CD14-positive monocyte (primary cell): ENCODE measurements at regions not wholly inside any gene's neighbourhood (a gene's known extent, or its start where the extent isn't known, plus 50 kb on each side); places are given as distances from the start of the nearest gene placed in this dataset.

Source experiments
- DNase-seq, 3 donors: peaks; one replicate each; pipeline ENCODE4 v3.0.0-alpha.2; 2011 to 2022
- H2AFZ ChIP-seq: 2 replicates; pipeline ENCODE4 v1.6.0; 2012; ENCODE audit warnings: mild to moderate bottlenecking, low read depth, low read length, inconsistent platforms; ENCODE audit not compliant: insufficient read depth, poor library complexity, severe bottlenecking
- H3K27ac ChIP-seq, 2 donors: 1 replicate in 1 of 2; 2 replicates in 1 of 2; pipeline ENCODE4 v1.5.1; 2012 to 2013; ENCODE audit warnings: low read length in 2 of 2, control low read depth in 1 of 2, inconsistent platforms in 1 of 2, low read depth in 1 of 2, mild to moderate bottlenecking in 1 of 2
- H3K27me3 ChIP-seq, 2 donors: one replicate each; pipeline versions ENCODE4 v1.6.0 to v1.6.1; 2011 to 2013; ENCODE audit warnings: low read length in 2 of 2; ENCODE audit not compliant: control insufficient read depth in 2 of 2, insufficient read depth in 2 of 2
- H3K36me3 ChIP-seq, 2 donors: replicated peaks in 1 of 2; 1 replicate in 1 of 2; 2 replicates in 1 of 2; pipeline versions ENCODE4 v1.5.1 to v1.6.1; 2012 to 2013; ENCODE audit warnings: low read length in 2 of 2, control low read depth in 1 of 2, inconsistent platforms in 1 of 2, mild to moderate bottlenecking in 1 of 2; ENCODE audit not compliant: insufficient read depth in 2 of 2, control insufficient read depth in 1 of 2
- H3K4me1 ChIP-seq, 2 donors: 1 replicate in 1 of 2; 2 replicates in 1 of 2; pipeline versions ENCODE4 v1.5.1 to v1.6.1; 2012 to 2013; ENCODE audit warnings: low read length in 2 of 2, control low read depth in 1 of 2, inconsistent platforms in 1 of 2, mild to moderate bottlenecking in 1 of 2, moderate library complexity in 1 of 2; ENCODE audit not compliant: insufficient read depth in 2 of 2, control insufficient read depth in 1 of 2
- H3K4me2 ChIP-seq: replicated peaks from 2 replicates; pipeline ENCODE3; 2012; ENCODE audit warnings: low read length, moderate library complexity, mild to moderate bottlenecking; ENCODE audit not compliant: poor library complexity, severe bottlenecking; ENCODE audit errors: extremely low read depth
- H3K4me3 ChIP-seq, 3 experiments: fragments of 200-600 bp in 1 of 3; sonication (generic) in 1 of 3; replicated peaks in 1 of 3; 1 replicate in 2 of 3; 2 replicates in 1 of 3; pipeline ENCODE4 v1.5.1; 2011 to 2013; ENCODE audit warnings: low read length in 3 of 3, mild to moderate bottlenecking in 3 of 3, control low read depth in 2 of 3, low read depth in 2 of 3, inconsistent platforms in 1 of 3, moderate library complexity in 1 of 3
- H3K79me2 ChIP-seq: 2 replicates; pipeline ENCODE4 v1.6.0; 2012; ENCODE audit warnings: mild to moderate bottlenecking, control low read depth, inconsistent platforms, low read length, moderate library complexity; ENCODE audit not compliant: insufficient read depth
- H3K9ac ChIP-seq: 2 replicates; pipeline ENCODE4 v1.6.0; 2017; ENCODE audit warnings: low read length, mild to moderate bottlenecking; ENCODE audit not compliant: insufficient read depth, poor library complexity, severe bottlenecking
- H3K9me3 ChIP-seq, 2 donors: replicated peaks in 1 of 2; 1 replicate in 1 of 2; 2 replicates in 1 of 2; pipeline versions ENCODE4 v1.5.1 to v1.6.1; 2012 to 2013; ENCODE audit warnings: low read length in 2 of 2, control low read depth in 1 of 2; ENCODE audit not compliant: control insufficient read depth in 1 of 2, insufficient read depth in 1 of 2
- H4K20me1 ChIP-seq: 2 replicates; pipeline ENCODE4 v1.6.0; 2012; ENCODE audit warnings: mild to moderate bottlenecking, low read length, control low read depth, moderate library complexity; ENCODE audit not compliant: insufficient read depth
- H3K27ac Mint-ChIP-seq, 7 donors: one replicate each; pipeline ENCODE4 v1.8.0; 2020; ENCODE audit warnings: mild to moderate bottlenecking in 7 of 7, mixed read lengths in 7 of 7, moderate library complexity in 6 of 7, inconsistent platforms in 2 of 7
- H3K27me3 Mint-ChIP-seq, 3 donors: one replicate each; pipeline ENCODE4 v1.8.0; 2021 to 2022; ENCODE audit warnings: low read depth in 3 of 3, mild to moderate bottlenecking in 3 of 3, mixed read lengths in 3 of 3, moderate library complexity in 3 of 3, inconsistent platforms in 1 of 3
- H3K36me3 Mint-ChIP-seq, 2 donors: one replicate each; pipeline ENCODE4 v1.8.0; 2020; ENCODE audit warnings: mixed read lengths in 2 of 2, inconsistent platforms in 1 of 2, mild to moderate bottlenecking in 1 of 2
- H3K4me1 Mint-ChIP-seq: one replicate; pipeline ENCODE4 v1.8.0; 2020; ENCODE audit warnings: mild to moderate bottlenecking, mixed read lengths
- H3K4me3 Mint-ChIP-seq, 2 donors: one replicate each; pipeline ENCODE4 v1.8.0; 2020; ENCODE audit warnings: mild to moderate bottlenecking in 2 of 2, mixed read lengths in 2 of 2, moderate library complexity in 1 of 2
- H3K9me3 Mint-ChIP-seq, 7 donors: one replicate each; pipeline ENCODE4 v1.8.0; 2020 to 2022; ENCODE audit warnings: mixed read lengths in 7 of 7, mild to moderate bottlenecking in 6 of 7, moderate library complexity in 6 of 7, inconsistent platforms in 2 of 7
- CTCF ChIP-seq: fragments of 200-600 bp; IDR thresholded peaks from one replicate; pipeline ENCODE4 v1.8.0; 2022; ENCODE audit warnings: antibody characterized with exemption, mild to moderate bottlenecking
- WGBS: methylation state at CpG from one replicate; pipeline ENCODE4 v1.1.5; 2013; ENCODE audit warnings: missing lambda C conversion rate; ENCODE audit not compliant: insufficient coverage; 5-methylcytosine and 5-hydroxymethylcytosine counted together
- intact Hi-C, 2 donors: fragments of 100-400 bp; cut with micrococcal nuclease; formaldehyde crosslinking; loops; one replicate each; pipeline versions ENCODE4 v1.15.0 to v1.15.1; 2023

GRCh38 chr12:124093297-124093696 is 120.3 kb downstream of the ZNF664 start:
- Mint-ChIP-seq H3K9me3 (peaks cover 0 to 2% (median 0%) of the 10 kb centered on the region in 7 donors), H3K4me1 (no peaks in the 10 kb centered on the region), H3K27ac (no peak overlapping the region), H3K27me3 (peaks cover 3 to 11% (median 5%) of the 10 kb centered on the region in 3 donors), H3K4me3 (no peak overlapping the region), H3K36me3 (no peaks in the 10 kb centered on the region)
- Histone ChIP-seq H3K27me3 (peaks cover 0 to 2% of the 10 kb centered on the region in 2 donors), H3K36me3 (no peaks in the 10 kb centered on the region), H4K20me1 (no peaks in the 10 kb centered on the region), H2AFZ (no peak overlapping the region), H3K27ac (no peak overlapping the region), H3K79me2 (no peaks in the 10 kb centered on the region), H3K4me1 (no peaks in the 10 kb centered on the region), H3K4me3 (no peak overlapping the region), H3K9ac (no peak overlapping the region), H3K4me2 (no peak overlapping the region), H3K9me3 (no peaks in the 10 kb centered on the region)
- TF ChIP-seq CTCF, result no peak
- no peak for DNase-seq
- intact Hi-C loops, result no loop called here

- intact Hi-C loops, result no loop called here
- Mint-ChIP-seq H3K9me3 (peaks cover 0 to 2% (median 0%) of the 10 kb centered on the region in 7 donors), H3K4me1 (no peaks in the 10 kb centered on the region), H3K4me3 (no peak overlapping the region), H3K36me3 (no peaks in the 10 kb centered on the region), H3K27ac (no peak overlapping the region), H3K27me3 (peaks cover 2 to 9% (median 9%) of the 10 kb centered on the region in 3 donors)
- no peak for TF ChIP-seq CTCF
- Histone ChIP-seq H3K79me2 (no peaks in the 10 kb centered on the region), H3K27me3 (peaks cover 0 to 3% of the 10 kb centered on the region in 2 donors), H3K4me3 (no peak overlapping the region), H3K4me2 (no peak overlapping the region), H3K27ac (no peak overlapping the region), H3K9me3 (no peaks in the 10 kb centered on the region), H2AFZ (no peak overlapping the region), H3K36me3 (no peaks in the 10 kb centered on the region), H3K4me1 (no peaks in the 10 kb centered on the region), H4K20me1 (no peaks in the 10 kb centered on the region), H3K9ac (no peak overlapping the region)
- 97% methylated on average over 4 of the region's 4 CpGs for WGBS
- DNase-seq, result no peak
Measured at GRCh38 chr12:124094188-124094587, 121.2 kb downstream of the ZNF664 start.
